Erythroblast (primary cell): ENCODE measurements at regions not wholly inside any gene's neighbourhood (a gene's known extent, or its start where the extent isn't known, plus 50 kb on each side); places are given as distances from the start of the nearest gene placed in this dataset.
"Not testable (repeated sequence)": the region's sequence is repeated elsewhere in the genome, so short reads cannot be mapped to it uniquely, and the experiment has no call there.

Source experiments
- GATA1 ChIP-seq: IDR thresholded peaks from 2 replicates; pipeline ENCODE4 v1.6.1; 2011; ENCODE audit warnings: low read depth, mild to moderate bottlenecking, control low read depth, low read length, moderate library complexity
- POLR2A ChIP-seq: IDR thresholded peaks from 2 replicates; pipeline ENCODE4 v1.6.1; 2011; ENCODE audit warnings: mild to moderate bottlenecking, low read length

GRCh38 chr2:91851689-91852420, 3019.4 kb upstream of the TEKT4 start:
- TF ChIP-seq POLR2A, GATA1: not testable (repeated sequence)
